Ovary (tissue), 3 donors: ENCODE measurements at regions not wholly inside any gene's neighbourhood (a gene's known extent, or its start where the extent isn't known, plus 50 kb on each side); places are given as distances from the start of the nearest gene placed in this dataset.
"Not testable (repeated sequence)": the region's sequence is repeated elsewhere in the genome, so short reads cannot be mapped to it uniquely, and the experiment has no call there.

ENCODE experiments used
- POLR2A ChIP-seq: fragments of 450-650 bp; IDR thresholded peaks from one replicate; pipeline ENCODE4 v1.6.1; 2017; ENCODE audit warnings: antibody characterized with exemption, mild to moderate bottlenecking, moderate library complexity
- TF ChIP-seq, protein P1 (sequence below), 3 donors: fragments of 450-650 bp in 2 of 3; fragments of 200-600 bp in 1 of 3; IDR thresholded peaks; one replicate each; pipeline versions ENCODE4 v1.5.1 to v1.8.0; 2016 to 2022; ENCODE audit warnings: antibody characterized with exemption in 3 of 3, mild to moderate bottlenecking in 1 of 3
- donor health status: DM: no; HTN: no; CAD: no.

DNA sequence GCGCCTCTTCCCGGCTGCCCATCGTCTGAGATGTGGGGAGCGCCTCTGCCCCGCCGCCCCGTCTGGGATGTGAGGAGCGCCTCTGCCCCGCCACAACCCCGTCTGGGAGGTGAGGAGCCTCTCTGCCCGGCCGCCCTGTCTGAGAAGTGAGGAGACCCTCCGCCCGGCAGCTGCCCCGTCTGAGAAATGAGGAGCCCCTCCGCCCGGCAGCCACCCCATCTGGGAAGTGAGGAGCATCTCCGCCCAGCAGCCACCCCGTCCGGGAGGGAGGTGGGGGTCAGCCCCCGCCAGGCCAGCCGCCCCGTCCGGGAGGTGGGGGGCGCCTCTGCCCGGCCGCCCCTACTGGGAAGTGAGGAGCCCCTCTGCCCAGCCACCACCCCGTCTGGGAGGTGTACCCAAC, 275.1 kb downstream of the CDK5RAP2 start:
- TF ChIP-seq, protein P1, sequence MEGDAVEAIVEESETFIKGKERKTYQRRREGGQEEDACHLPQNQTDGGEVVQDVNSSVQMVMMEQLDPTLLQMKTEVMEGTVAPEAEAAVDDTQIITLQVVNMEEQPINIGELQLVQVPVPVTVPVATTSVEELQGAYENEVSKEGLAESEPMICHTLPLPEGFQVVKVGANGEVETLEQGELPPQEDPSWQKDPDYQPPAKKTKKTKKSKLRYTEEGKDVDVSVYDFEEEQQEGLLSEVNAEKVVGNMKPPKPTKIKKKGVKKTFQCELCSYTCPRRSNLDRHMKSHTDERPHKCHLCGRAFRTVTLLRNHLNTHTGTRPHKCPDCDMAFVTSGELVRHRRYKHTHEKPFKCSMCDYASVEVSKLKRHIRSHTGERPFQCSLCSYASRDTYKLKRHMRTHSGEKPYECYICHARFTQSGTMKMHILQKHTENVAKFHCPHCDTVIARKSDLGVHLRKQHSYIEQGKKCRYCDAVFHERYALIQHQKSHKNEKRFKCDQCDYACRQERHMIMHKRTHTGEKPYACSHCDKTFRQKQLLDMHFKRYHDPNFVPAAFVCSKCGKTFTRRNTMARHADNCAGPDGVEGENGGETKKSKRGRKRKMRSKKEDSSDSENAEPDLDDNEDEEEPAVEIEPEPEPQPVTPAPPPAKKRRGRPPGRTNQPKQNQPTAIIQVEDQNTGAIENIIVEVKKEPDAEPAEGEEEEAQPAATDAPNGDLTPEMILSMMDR (IDR thresholded peaks at IDR 0.05): not testable (repeated sequence)
- not testable (repeated sequence) for TF ChIP-seq POLR2A
